GM12872 (cell line): ENCODE measurements at regions not wholly inside any gene's neighbourhood (a gene's known extent, or its start where the extent isn't known, plus 50 kb on each side); places are given as distances from the start of the nearest gene placed in this dataset.

Source experiments
- CTCF ChIP-seq: IDR thresholded peaks from 3 replicates; pipeline ENCODE4 v1.5.1; 2011; ENCODE audit warnings: low read depth, mild to moderate bottlenecking, low read length, moderate library complexity; ENCODE audit not compliant: insufficient read depth

GRCh38 chr10:3605882-3606281 is 179.1 kb downstream of the KLF6 start:
- TF ChIP-seq CTCF: no peak

DNA sequence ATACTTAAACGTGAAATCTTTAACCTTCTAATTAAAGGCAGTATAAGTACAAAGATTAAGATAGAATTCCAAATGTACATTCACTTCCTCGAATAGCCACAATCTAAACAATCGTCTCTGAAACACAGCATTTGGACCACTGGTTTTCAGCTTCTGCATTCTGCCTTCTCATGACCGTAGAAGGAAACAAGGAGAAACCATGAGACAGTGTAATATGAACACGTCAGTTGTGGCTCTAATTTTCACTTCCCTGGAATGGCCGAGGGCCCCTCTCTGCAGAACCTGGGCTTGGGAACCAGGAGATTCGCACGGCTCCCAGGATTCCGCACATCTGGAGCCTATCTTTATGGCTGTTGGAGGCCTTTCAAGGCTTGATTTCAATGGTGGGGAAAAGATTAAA is 189.3 kb downstream of the KLF6 start:
- no peak for TF ChIP-seq CTCF

DNA sequence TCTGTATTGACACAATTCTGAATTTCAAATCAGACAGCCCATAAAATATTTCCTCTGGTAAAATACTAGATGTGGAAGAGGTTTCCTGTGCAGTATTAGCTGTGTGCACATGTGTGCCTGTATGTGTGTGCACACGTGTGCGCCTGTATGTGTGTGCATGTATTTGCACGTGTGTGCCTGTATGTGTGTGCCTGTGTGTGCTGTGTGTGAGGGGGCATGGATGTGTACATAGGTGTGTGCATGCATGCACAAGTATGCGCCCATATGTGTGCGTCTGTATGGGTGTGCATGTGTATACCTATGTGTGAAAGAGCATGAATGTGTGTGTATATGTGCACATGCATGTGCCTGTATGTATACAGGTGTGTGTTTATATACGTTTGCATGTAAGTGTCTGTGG is 191.4 kb downstream of the KLF6 start:
- no peak for TF ChIP-seq CTCF

GRCh38 chr10:3592424-3592823 is 192.6 kb downstream of the KLF6 start:
- TF ChIP-seq CTCF: no peak

GRCh38 chr10:3588816-3589215 is 196.2 kb downstream of the KLF6 start:
- no peak for TF ChIP-seq CTCF

GRCh38 chr10:3588346-3588745 is 196.7 kb downstream of the KLF6 start:
- no peak for TF ChIP-seq CTCF

- no peak for TF ChIP-seq CTCF
Observed at GRCh38 chr10:3584926-3585784, 199.9 kb downstream of the KLF6 start.
